IPS-15b (cell line): ENCODE measurements at regions not wholly inside any gene's neighbourhood (a gene's known extent, or its start where the extent isn't known, plus 50 kb on each side); places are given as distances from the start of the nearest gene placed in this dataset.
A peak's percentile ranks its signal among the peaks of the same experiment; 100 is the strongest.
"Not testable (repeated sequence)": the region's sequence is repeated elsewhere in the genome, so short reads cannot be mapped to it uniquely, and the experiment has no call there.

Source experiments
- H3K27me3 ChIP-seq: one replicate; pipeline ENCODE4 v1.6.1; 2013; ENCODE audit warnings: low read length; ENCODE audit not compliant: control insufficient read depth, insufficient read depth
- H3K36me3 ChIP-seq: one replicate; pipeline ENCODE4 v1.6.1; 2013; ENCODE audit warnings: low read length; ENCODE audit not compliant: control insufficient read depth, insufficient read depth
- H3K4me1 ChIP-seq: one replicate; pipeline ENCODE4 v1.6.1; 2013; ENCODE audit warnings: mild to moderate bottlenecking, low read length; ENCODE audit not compliant: control insufficient read depth, insufficient read depth
- H3K4me3 ChIP-seq: one replicate; pipeline ENCODE4 v1.5.1; 2013; ENCODE audit warnings: low read depth, low read length
- H3K9ac ChIP-seq: one replicate; pipeline ENCODE4 v1.6.1; 2013; ENCODE audit warnings: low read depth, mild to moderate bottlenecking, low read length
- H3K9me3 ChIP-seq: one replicate; pipeline ENCODE4 v1.6.1; 2013; ENCODE audit warnings: mild to moderate bottlenecking, low read length; ENCODE audit not compliant: control insufficient read depth, insufficient read depth

DNA sequence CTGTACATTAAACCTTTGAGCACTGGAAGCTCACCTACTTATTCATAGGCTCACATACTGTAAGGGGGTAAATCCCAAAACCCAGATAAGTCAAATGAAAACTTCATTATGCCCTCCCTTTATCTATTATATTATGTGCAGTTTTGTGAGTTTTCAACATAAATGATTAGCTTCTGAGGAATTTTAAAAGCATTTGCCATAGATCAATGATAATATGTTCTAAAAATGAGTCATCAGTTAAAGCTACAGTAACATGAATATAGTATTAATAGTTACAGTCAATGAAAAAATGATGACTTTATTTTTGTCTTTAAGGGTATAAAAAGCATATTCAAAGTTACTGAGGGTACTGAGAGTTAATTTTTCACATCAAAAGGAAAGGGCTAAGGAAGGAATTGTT, 151.9 kb downstream of the SPATA31A6 start:
- H3K9me3 ChIP-seq, H3K36me3 ChIP-seq, H3K4me3 ChIP-seq, H3K9ac ChIP-seq, H3K27me3 ChIP-seq, H3K4me1 ChIP-seq: not testable (repeated sequence)

DNA sequence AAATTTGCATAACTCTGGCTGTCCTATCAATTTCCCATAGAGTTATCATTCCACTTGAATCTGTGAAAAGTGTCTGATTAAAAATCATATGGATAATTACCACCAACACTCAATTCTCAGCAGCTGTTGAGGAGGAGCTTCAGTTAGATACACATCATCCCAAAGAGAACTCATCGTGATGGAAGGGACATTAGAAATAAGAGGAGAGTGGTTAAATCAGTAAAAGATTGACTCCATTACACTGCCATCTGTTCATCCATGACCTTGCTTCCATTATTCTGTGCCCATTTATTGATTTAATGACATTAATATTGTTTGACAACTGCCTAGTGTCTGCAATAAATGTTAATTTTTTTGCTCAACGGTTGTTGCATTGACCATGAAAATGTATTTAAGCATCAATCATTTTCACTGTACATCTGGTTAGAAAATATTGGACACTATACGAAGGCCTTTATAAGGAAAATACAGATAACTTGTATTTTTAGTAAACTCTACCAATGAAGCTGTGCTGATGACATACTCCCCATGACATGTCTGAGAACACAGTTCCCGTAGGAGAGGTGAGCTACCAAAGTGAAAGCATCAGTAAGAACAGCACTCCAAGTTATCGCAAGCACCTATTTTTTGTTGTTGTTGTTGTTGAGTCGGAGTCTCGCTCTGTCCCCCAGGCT, 152.7 kb downstream of the SPATA31A6 start:
- not testable (repeated sequence) for H3K9ac ChIP-seq

DNA sequence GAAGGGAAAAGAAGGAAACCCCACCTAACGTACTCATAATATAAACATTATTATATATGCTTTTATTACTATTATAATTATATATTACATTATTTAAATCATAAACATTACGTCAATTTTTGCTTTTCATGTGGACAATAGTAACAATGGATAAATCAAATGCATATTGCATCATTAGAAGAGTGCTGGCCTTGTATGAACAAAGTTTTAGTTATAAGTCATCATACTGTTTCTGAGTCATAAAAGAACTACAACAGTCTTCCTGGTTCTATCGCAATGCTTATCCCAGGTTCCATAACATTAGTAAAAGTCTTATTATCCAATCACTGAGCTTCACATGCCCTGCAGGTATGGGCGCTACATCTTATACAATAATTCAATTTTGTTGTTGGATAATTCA, 154.8 kb downstream of the SPATA31A6 start:
- H3K4me1 ChIP-seq, H3K4me3 ChIP-seq, H3K9ac ChIP-seq, H3K36me3 ChIP-seq, H3K9me3 ChIP-seq, H3K27me3 ChIP-seq: not testable (repeated sequence)

More for the DNA sequence above, 152.7 kb downstream of the SPATA31A6 start:
- not testable (repeated sequence) for H3K9me3 ChIP-seq, H3K36me3 ChIP-seq, H3K4me3 ChIP-seq, H3K4me1 ChIP-seq, H3K27me3 ChIP-seq

DNA sequence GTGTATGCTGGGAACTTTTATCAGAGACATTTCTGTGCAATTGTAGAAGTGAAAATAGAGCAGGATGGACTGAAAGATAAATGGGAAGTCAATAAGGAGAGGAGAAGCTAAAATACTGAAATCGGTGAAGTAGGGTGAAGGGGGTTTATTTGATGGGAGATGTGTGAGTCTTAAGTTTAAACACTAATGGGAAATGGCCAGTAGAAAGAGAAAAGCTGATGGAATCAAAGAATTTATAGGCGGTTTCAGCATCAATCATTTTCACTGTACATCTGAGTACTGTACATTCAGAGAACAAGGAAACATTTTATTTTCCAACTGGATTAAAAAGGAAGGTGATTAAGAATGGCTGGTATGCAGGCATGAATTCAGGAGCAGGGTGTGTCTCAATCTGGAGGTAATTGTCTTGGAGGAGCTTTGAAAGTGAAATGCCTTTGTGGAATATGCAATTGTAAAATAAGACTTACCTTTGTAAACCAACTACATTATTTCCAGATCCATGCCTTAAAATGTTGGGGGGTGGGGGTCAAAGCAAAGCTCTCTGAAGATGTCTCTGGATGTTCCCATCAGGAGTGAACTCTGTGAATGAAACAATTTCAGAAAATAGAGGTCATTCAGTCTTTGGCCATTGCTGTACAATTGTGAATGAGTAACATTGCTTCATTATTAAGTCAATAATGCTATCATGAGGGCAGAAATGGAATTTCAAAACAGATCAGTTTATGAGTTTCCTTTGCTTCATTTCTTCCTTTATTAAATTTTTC, 156.4 kb downstream of the SPATA31A6 start:
- H3K36me3 ChIP-seq, H3K9ac ChIP-seq, H3K4me1 ChIP-seq, H3K27me3 ChIP-seq, H3K4me3 ChIP-seq, H3K9me3 ChIP-seq: not testable (repeated sequence)

DNA sequence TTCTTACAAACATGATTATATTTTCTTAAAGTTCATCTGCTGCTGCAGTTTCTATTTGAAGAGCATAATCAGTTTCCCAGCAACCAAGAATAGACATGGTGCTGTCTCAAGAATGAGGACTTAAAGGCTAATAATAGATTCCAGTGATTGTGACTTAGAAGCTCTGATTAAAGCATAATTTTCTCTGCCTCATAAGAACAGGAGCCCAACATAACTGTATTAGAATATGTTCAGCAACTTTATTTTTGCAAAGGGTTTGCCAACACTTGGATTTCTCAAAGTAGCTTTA, 156.9 kb downstream of the SPATA31A6 start:
- not testable (repeated sequence) for H3K9me3 ChIP-seq, H3K9ac ChIP-seq, H3K4me1 ChIP-seq, H3K27me3 ChIP-seq, H3K36me3 ChIP-seq, H3K4me3 ChIP-seq

DNA sequence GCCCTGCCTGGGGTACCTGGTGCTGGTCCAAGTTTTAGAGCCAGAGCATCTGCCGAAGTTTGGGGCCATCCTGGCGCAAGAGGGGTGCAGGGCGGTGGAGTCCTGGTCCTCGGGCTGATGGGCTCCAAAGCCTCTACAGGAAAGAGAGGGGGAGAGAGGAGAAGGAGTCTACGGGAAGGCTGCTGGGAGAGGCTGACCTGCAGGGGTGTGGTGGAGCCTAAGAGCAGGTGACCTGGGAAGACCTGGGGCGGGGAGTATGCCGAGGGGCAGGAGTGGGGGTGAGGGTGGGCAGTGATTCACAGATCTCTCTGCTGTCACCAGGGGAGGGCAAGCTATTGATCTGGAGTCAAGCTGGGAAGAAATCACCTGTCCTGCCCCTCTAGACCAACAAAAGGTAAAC, 158.4 kb downstream of the SPATA31A6 start:
- not testable (repeated sequence) for H3K9me3 ChIP-seq, H3K4me1 ChIP-seq, H3K36me3 ChIP-seq, H3K27me3 ChIP-seq, H3K9ac ChIP-seq, H3K4me3 ChIP-seq

DNA sequence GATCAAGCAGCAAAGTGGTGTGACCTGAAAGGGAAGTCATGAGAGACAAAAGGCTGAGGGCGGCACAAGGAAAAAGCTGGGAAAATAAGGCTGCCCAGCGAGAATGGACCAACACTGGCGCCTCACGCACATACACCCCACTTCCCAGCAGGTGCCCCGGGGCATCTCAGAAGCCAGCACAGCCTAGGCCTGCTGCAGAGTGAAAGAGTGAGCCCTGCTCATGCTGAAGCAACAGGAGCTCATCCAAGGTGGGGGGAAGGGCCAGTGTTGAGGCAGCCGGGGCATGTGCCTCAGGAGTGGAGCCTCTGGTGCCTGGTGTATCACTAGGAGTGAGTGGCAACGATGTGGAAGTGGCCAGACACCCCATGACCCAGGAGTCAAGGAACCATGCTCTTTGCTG, 158.8 kb downstream of the SPATA31A6 start:
- not testable (repeated sequence) for H3K27me3 ChIP-seq, H3K9me3 ChIP-seq, H3K36me3 ChIP-seq, H3K9ac ChIP-seq, H3K4me1 ChIP-seq, H3K4me3 ChIP-seq

DNA sequence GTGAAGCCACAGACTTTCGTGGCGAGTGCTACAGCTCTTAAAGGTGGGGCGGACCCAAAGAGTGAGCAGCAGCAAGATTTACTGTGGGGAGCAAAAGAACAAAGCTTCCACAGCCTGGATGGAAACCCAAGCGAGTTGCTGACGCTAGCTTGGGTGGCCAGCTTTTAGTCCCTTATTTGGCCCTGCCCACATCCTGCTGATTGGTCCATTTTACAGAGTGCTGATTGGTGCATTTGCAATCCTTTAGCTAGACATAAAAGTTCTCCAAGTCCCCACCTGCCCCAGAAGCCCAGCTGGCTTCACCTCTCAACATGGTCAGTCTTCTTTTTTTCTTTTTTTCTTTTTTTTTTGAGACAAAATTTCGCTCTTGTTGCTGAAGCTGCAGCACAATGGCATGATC, 161.0 kb downstream of the SPATA31A6 start:
- not testable (repeated sequence) for H3K27me3 ChIP-seq, H3K36me3 ChIP-seq, H3K4me3 ChIP-seq, H3K9me3 ChIP-seq, H3K9ac ChIP-seq, H3K4me1 ChIP-seq

DNA sequence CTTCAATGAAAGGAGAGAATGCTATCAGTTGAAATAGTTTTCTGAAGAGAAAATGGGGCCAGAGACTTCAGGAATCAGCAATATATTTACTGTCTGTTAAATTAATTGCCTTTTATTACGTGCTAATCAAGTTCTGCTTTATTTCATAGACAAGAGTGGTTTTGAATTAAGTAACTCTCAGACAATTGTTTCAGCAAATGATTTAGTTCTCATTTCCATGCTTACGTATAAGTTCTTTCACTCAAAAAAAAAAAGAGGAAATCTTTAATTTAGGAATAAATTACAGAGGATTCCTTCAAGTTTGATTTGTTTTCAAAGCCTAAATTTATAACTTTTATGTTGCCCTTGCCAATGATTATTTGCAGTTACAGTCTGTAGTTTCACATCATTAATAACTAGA, 163.5 kb downstream of the SPATA31A6 start:
- not testable (repeated sequence) for H3K27me3 ChIP-seq, H3K4me3 ChIP-seq, H3K4me1 ChIP-seq, H3K36me3 ChIP-seq, H3K9ac ChIP-seq, H3K9me3 ChIP-seq

DNA sequence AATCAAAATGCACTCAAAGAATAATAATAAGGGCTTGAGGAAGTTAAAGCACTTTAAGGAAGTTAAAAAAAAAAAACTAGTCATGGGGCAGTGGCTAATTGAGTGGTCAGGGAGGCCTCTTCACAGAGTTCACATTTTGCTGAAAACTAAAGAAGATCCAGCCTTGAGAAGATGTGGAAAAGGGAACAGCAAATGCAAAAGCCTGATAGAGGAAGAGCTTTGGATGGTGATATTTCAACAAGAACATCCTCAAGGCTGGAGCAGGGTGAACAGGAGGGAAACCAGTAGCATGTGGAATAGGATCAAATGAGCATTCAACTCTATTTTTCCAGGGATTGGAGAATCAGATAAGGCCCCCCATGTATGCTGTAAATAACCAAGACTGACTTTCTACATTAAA, 165.7 kb downstream of the SPATA31A6 start:
- H3K9ac ChIP-seq: not testable (repeated sequence)

DNA sequence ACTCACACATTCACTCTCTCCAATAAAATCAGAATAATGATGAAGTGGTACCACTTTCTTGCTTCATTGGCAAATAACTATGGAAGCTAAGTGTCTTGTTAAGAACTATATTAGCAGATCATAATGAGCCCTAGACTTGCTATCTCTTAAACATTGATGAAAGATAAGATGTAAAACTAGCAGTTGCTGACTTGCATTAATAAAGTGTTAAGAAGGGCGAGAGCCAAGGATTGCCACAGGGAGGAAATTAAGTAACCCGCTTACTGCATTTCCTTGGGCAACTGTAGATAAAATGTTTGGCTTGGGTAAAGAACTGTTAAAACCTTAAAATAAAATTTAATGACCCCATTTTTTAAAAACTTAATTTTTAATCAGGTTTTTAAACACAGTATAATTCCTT, 167.0 kb downstream of the SPATA31A6 start:
- H3K27me3 ChIP-seq, H3K4me1 ChIP-seq, H3K9me3 ChIP-seq, H3K36me3 ChIP-seq, H3K4me3 ChIP-seq, H3K9ac ChIP-seq: not testable (repeated sequence)

More for the DNA sequence above, 165.7 kb downstream of the SPATA31A6 start:
- H3K36me3 ChIP-seq, H3K9me3 ChIP-seq, H3K4me1 ChIP-seq, H3K27me3 ChIP-seq, H3K4me3 ChIP-seq: not testable (repeated sequence)

DNA sequence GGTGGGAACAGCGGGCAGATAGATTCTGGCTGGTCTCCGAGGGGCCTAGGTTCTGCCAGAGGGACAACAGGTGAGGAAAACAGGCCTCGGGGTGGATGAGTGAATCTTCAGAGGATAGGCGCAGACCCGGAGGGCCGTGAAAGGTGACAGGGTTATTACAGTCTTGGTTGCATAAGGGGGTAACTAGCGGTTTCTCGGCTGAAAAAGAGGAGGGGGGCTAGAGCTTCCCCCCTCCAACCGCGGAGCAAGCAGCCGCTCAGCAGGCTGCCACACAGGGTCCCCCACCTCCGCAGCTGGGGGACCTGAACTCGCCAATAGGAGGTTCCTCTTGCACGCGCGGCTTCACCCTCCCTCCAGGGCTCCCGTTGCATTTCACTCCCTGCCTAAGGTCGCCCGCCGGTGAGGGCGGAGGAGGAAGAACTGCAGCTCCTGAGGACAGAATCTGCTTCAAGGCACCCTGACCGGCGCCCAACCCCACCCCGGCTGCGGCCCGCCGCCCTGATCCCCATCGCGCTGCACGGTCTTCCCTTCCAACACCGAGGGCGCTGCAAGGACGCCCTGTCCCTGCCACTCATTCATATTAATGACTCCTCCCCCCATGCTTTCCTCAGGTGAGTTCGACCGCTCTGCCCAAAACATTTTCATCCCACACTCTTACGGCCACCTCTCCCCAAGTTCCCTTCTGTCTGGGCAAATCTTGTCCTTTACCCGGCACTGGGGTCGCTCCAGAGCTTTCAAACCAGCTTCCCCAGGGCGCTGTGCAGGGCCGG, 174.3 kb downstream of the SPATA31A6 start:
- H3K9ac ChIP-seq, H3K27me3 ChIP-seq, H3K36me3 ChIP-seq, H3K9me3 ChIP-seq, H3K4me1 ChIP-seq: not testable (repeated sequence)
- H3K4me3 ChIP-seq: peak overlapping the region; percentile 22
